Heart left ventricle (tissue), 16 donors: ENCODE measurements at regions not wholly inside any gene's neighbourhood (a gene's known extent, or its start where the extent isn't known, plus 50 kb on each side); places are given as distances from the start of the nearest gene placed in this dataset.

Experiments
- ATAC-seq, 4 donors: fragments of 200-7000 bp; cut with Tn5 transposase; one replicate each; pipeline ENCODE4 v1.9.1; 2020 to 2022; ENCODE audit warnings: moderate library complexity in 4 of 4, mild to moderate bottlenecking in 3 of 4, moderate number of reproducible peaks in 1 of 4
- DNase-seq, 5 donors: peaks; one replicate each; pipeline ENCODE4 v3.0.0-alpha.2; 2020
- H3K27ac ChIP-seq, 12 donors: fragments of 200-600 bp; sonication (generic) in 4 of 12; one replicate each; pipeline versions ENCODE4 v1.5.0 to v1.8.0; 2016 to 2022; ENCODE audit warnings: mild to moderate bottlenecking in 2 of 12
- H3K27me3 ChIP-seq, 9 donors: fragments of 200-600 bp; sonication (generic) in 2 of 9; one replicate each; pipeline versions ENCODE4 v1.5.1 to v1.8.0; 2016 to 2022; ENCODE audit warnings: mild to moderate bottlenecking in 3 of 9
- H3K36me3 ChIP-seq, 9 donors: fragments of 200-600 bp; sonication (generic) in 2 of 9; one replicate each; pipeline versions ENCODE4 v1.5.0 to v1.8.0; 2018 to 2022; ENCODE audit warnings: mild to moderate bottlenecking in 2 of 9
- H3K4me1 ChIP-seq, 12 donors: fragments of 200-600 bp; sonication (generic) in 4 of 12; one replicate each; pipeline versions ENCODE4 v1.5.0 to v1.8.0; 2016 to 2022; ENCODE audit warnings: mild to moderate bottlenecking in 3 of 12
- H3K4me3 ChIP-seq, 12 donors: fragments of 200-600 bp; sonication (generic) in 4 of 12; one replicate each; pipeline versions ENCODE4 v1.5.0 to v1.8.0; 2017 to 2022; ENCODE audit warnings: mild to moderate bottlenecking in 9 of 12, moderate library complexity in 4 of 12
- H3K9me3 ChIP-seq, 12 donors: fragments of 200-600 bp; sonication (generic) in 4 of 12; one replicate each; pipeline versions ENCODE4 v1.5.0 to v1.8.0; 2016 to 2022; ENCODE audit warnings: mild to moderate bottlenecking in 1 of 12
- POLR2A ChIP-seq, 2 donors: fragments of 450-650 bp; IDR thresholded peaks; one replicate each; pipeline ENCODE4 v1.6.1; 2017; ENCODE audit warnings: antibody characterized with exemption in 2 of 2, mild to moderate bottlenecking in 2 of 2, moderate library complexity in 2 of 2
- WGBS, 4 donors: extraction: QIAGEN DNeasy Blood & Tissue Kit in 2 of 4; methylation state at CpG; one replicate each; pipeline versions ENCODE4 v1.1.5 to v1.1.7; 2013 to 2018; 5-methylcytosine and 5-hydroxymethylcytosine counted together
- intact Hi-C, 10 donors: fragments of 100-400 bp; cut with DNase I; formaldehyde crosslinking; loops; one replicate each; pipeline versions ENCODE4 v1.11.1 to v1.14.2; 2022
- TF ChIP-seq, protein P1 (sequence below), 12 donors: fragments of 200-600 bp; sonication (generic) in 4 of 12; IDR thresholded peaks; one replicate each; pipeline versions ENCODE4 v1.5.0 to v1.8.0; 2018 to 2022; ENCODE audit warnings: antibody characterized with exemption in 12 of 12, mild to moderate bottlenecking in 5 of 12
- donor health status: ischemic (EF 13 %, LVEDD 7.1; RV severe dilation, severe dysfunction).
- donor health status: healthy with polysubstance abuse.
- donor health status: DM: no; HTN: yes; CAD: no.
- donor health status: DM: no; HTN: no; CAD: no.
- donor health status: ischemic (EF 25% LVEDD 6.9; RV normal size, moderate dysfunction).
- donor health status: ischemic (EF 25% LVEDD 5.7; RV mildly dilated, moderate dysfunction).
- donor health status: healthy.
- donor health status: DM: yes; HTN: yes; CAD: no.
- donor health status: ischemic (EF 35%, LVEDD 5.7; RV mildly dilated, moderate dysfunction).
- donor health status: nonischemic (EF 11% LVEDD 7.7; RV severe dilation, severe dysfunction).
- donor health status: DM: yes; HTN: yes; CAD: no.
- donor health status: PGD.
- donor health status: ischemic (EF 29% LVEDD 5.4; RV normal size, mild dysfunction).
- donor health status: nonischemic (EF 23%, LVEDD 6.1; RV moderate dilation, normal function).

DNA sequence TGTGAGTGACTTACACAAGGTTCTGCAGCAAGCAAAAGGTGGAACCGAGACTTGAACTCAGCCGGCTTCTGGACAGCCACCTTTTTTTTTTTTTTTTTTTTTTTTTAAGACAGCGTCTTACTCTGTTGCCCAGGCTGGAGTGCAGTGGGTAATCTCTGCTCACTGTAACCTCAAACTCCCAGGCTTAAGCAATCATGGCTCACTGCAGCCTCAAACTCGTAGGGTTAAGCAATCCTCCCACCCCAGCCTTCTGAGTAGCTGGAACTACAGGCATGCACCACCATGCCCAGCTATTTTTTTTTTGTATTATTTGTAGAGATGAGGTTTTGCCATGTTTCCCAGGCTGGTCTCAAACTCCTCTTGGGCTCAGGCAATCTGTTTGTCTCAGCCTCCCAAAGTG, 55.2 kb upstream of the GOT2 start:
- Histone ChIP-seq H3K27me3 (no peaks in the 10 kb centered on the region), H3K4me1 (peaks cover 0 to 18% (median 0%) of the 10 kb centered on the region in 12 donors), H3K36me3 (no peaks in the 10 kb centered on the region), H3K27ac (no peak overlapping the region), H3K4me3 (no peak overlapping the region), H3K9me3 (no peaks in the 10 kb centered on the region)
- intact Hi-C loops, result no loop called here
- TF ChIP-seq, protein P1, sequence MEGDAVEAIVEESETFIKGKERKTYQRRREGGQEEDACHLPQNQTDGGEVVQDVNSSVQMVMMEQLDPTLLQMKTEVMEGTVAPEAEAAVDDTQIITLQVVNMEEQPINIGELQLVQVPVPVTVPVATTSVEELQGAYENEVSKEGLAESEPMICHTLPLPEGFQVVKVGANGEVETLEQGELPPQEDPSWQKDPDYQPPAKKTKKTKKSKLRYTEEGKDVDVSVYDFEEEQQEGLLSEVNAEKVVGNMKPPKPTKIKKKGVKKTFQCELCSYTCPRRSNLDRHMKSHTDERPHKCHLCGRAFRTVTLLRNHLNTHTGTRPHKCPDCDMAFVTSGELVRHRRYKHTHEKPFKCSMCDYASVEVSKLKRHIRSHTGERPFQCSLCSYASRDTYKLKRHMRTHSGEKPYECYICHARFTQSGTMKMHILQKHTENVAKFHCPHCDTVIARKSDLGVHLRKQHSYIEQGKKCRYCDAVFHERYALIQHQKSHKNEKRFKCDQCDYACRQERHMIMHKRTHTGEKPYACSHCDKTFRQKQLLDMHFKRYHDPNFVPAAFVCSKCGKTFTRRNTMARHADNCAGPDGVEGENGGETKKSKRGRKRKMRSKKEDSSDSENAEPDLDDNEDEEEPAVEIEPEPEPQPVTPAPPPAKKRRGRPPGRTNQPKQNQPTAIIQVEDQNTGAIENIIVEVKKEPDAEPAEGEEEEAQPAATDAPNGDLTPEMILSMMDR (IDR thresholded peaks at IDR 0.05), result no peak
- no peak for TF ChIP-seq POLR2A (IDR thresholded peaks at IDR 0.05)
- DNase-seq (no peak), ATAC-seq (no peak)
- 67 to 79% (median 76%) methylated on average over 4 of the region's 4 CpGs for whole genome bisulfite sequencing, 4 donors
